Spinal cord (tissue), 9 donors: ENCODE measurements at regions not wholly inside any gene's neighbourhood (a gene's known extent, or its start where the extent isn't known, plus 50 kb on each side); places are given as distances from the start of the nearest gene placed in this dataset.

ENCODE experiments used
- DNase-seq, 6 donors: peaks; one replicate each; pipeline versions ENCODE4 v3.0.0 to v3.0.0-alpha.2; 2013 to 2015; ENCODE audit warnings: low spot score in 6 of 6, low read depth in 4 of 6
- H3K27ac ChIP-seq: one replicate; pipeline ENCODE4 v1.5.1; 2013; ENCODE audit warnings: low read depth, low read length, control low read depth
- H3K27me3 ChIP-seq: one replicate; pipeline ENCODE4 v1.6.1; 2013; ENCODE audit warnings: low read length; ENCODE audit not compliant: control insufficient read depth, insufficient read depth
- H3K36me3 ChIP-seq: one replicate; pipeline ENCODE4 v1.6.1; 2013; ENCODE audit warnings: low read length; ENCODE audit not compliant: control insufficient read depth, insufficient read depth
- H3K4me1 ChIP-seq: one replicate; pipeline ENCODE4 v1.6.1; 2013; ENCODE audit warnings: low read length; ENCODE audit not compliant: control insufficient read depth, insufficient read depth
- H3K4me3 ChIP-seq: one replicate; pipeline ENCODE4 v1.5.1; 2013; ENCODE audit warnings: low read depth, low read length, control low read depth
- H3K9me3 ChIP-seq: one replicate; pipeline ENCODE4 v1.6.1; 2013; ENCODE audit warnings: low read length; ENCODE audit not compliant: control insufficient read depth, insufficient read depth
- WGBS: methylation state at CpG from one replicate; pipeline ENCODE4 v1.1.5; 2013; ENCODE audit warnings: missing lambda C conversion rate; ENCODE audit not compliant: insufficient coverage; 5-methylcytosine and 5-hydroxymethylcytosine counted together
- donor health status: healthy.

DNA sequence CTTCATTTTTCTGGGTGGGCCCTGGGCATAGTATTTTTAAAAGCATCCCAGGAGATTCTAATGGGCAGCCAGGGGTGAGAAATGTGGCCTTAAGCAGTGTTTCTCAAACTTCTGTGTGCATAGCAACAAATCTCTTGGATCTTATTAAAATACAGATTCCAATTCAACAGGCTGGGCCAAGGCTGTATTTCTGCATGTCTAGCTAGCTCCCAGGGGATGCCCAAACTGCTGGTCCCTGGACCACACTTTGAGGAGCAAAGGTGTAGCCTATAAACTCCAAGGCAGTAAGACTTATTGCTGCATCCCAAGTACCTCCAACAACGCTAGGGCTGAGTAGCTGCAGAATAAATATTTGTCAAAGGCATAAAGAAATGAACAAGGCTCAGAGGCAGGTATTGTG lies 292.9 kb upstream of the ZMIZ1 start:
- WGBS: no CpG with 5 or more reads among the region's 1 CpG
- no peak overlapping the region for H3K27ac ChIP-seq

DNA sequence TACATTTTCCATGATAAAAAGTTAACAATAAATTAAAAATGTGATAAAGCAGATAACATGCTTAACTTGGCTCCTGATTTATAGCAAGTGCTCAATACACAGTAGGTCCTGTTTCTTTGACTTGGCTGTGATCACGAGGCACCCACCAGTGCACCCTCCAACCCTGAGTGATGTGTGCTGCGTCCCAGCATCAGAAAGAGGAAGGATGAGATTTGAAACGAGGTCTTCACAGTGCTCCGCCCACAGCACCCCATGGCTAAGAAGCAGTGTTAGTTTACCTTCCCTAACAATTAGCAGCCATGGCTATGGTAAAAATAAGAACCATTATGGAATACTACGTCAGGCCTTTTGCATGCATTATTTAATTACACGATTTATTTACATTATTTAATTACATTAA lies 292.0 kb upstream of the ZMIZ1 start:
- Histone ChIP-seq H3K9me3 (no peaks in the 10 kb centered on the region), H3K4me1 (peaks cover 55% of the 10 kb centered on the region), H3K36me3 (no peaks in the 10 kb centered on the region), H3K27ac (peak overlapping the region; percentile 89), H3K27me3 (no peaks in the 10 kb centered on the region), H3K4me3 (no peak overlapping the region)
- WGBS: no CpG with 5 or more reads among the region's 6 CpGs
- DNase-seq: no peak

More for the DNA sequence above, 292.9 kb upstream of the ZMIZ1 start:
- DNase-seq: no peak
- no peaks in the 10 kb centered on the region for H3K36me3 ChIP-seq
- no peaks in the 10 kb centered on the region for H3K27me3 ChIP-seq
- H3K4me3 ChIP-seq: no peak overlapping the region
- H3K9me3 ChIP-seq: no peaks in the 10 kb centered on the region
- H3K4me1 ChIP-seq: peaks cover 51% of the 10 kb centered on the region

DNA sequence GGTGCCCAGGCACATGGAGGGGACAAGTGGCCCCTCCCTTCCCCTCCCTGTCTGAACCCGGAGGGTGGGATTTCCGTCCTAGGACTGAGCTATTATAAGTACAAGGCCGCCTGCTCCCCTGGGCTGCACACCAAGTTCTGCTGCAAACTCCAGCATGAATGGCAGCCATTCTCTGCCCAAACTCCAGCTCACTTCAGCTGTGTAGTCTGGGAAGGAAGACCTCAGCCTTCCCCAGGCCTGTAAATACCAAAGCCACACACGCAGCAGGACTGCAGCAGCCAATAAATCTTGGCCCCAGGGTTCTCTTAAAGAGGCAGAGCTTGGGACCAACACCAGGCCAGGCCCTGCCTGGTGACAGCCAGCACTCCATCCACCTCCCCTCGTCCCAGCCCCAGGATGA lies 291.3 kb upstream of the ZMIZ1 start:
- peak in 4 of 6 donors; percentile 65 to 92 (median 80) for DNase-seq
- H3K27me3 ChIP-seq: no peaks in the 10 kb centered on the region
- peak overlapping the region; percentile 89 for H3K27ac ChIP-seq
- H3K4me1 ChIP-seq: peaks cover 49% of the 10 kb centered on the region
- WGBS: 11% methylated on average over 4 of the region's 5 CpGs
- H3K4me3 ChIP-seq: no peak overlapping the region
- no peaks in the 10 kb centered on the region for H3K9me3 ChIP-seq
- H3K36me3 ChIP-seq: no peaks in the 10 kb centered on the region

DNA sequence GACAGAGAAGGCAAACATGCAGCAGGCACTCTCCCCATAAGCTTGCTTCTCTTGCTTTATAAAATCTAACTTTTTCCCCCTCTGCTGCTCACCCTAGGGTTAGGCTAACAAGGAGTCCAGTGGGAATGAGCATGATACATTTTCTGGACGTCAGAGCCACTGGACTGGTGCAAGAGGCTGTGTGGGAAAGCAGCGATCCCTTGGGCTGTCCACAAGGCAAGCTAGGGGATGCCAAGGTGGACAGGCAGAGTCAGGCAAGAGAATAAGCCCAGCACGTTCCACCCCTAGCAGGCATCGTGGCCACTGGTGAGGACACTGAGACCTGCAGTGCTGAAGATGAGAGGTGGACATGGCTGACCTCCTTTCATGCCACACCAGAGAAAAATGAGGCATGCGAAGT lies 290.9 kb upstream of the ZMIZ1 start:
- peak overlapping the region; percentile 89 for H3K27ac ChIP-seq
- DNase-seq: no peak
- WGBS: 55% methylated on average over 4 of the region's 5 CpGs
- no peaks in the 10 kb centered on the region for H3K27me3 ChIP-seq
- no peaks in the 10 kb centered on the region for H3K9me3 ChIP-seq
- H3K36me3 ChIP-seq: no peaks in the 10 kb centered on the region
- no peak overlapping the region for H3K4me3 ChIP-seq
- H3K4me1 ChIP-seq: peaks cover 47% of the 10 kb centered on the region

DNA sequence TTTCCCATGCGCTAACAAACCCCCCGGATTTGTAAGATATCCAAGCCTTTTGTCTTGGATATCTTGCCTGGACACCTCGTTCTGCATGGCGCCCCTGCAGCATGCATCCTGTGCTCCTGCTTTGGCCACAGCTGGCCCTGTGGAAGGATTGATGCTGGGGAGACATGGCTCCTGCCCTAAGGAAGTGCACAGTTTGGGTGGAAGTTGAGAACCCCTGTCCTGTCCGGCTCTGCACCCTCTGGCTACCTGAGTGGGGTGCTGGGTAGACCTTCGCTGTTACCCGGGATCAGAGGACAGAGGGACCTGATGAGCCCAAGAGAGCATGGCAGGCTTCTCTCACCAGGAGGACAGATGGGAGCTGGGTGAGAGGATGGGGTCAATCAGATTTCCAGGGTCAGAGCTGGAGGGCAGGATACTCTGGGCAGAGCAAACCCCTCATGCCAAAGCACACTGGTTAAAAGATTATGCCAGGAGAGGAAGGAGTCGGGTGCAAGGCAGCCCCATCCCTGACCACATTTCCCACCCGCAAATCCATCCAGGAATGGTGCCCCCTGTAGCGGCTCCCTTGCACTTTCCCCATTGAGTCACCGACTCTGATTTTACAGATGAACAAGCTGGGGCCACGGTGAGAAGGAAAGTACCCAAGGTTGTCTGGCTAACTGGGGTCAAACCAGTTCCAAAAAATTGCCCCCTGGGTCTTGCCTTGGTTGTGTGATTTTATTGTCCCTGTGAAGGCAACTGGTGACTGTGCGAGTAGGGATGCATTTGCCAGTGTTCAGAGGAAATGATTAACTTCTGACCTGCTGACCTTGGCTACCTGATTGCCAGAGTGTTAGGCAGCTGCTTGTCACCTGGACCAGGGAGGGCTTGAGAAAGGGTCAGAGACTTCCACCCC lies 290.1 kb upstream of the ZMIZ1 start:
- Histone ChIP-seq H3K4me1 (peaks cover 50% of the 10 kb centered on the region), H3K4me3 (no peak overlapping the region), H3K9me3 (no peaks in the 10 kb centered on the region), H3K27me3 (no peaks in the 10 kb centered on the region), H3K36me3 (no peaks in the 10 kb centered on the region), H3K27ac (peak overlapping the region; percentile 89)
- no peak for DNase-seq
- WGBS: 85% methylated on average over 8 of the region's 13 CpGs

DNA sequence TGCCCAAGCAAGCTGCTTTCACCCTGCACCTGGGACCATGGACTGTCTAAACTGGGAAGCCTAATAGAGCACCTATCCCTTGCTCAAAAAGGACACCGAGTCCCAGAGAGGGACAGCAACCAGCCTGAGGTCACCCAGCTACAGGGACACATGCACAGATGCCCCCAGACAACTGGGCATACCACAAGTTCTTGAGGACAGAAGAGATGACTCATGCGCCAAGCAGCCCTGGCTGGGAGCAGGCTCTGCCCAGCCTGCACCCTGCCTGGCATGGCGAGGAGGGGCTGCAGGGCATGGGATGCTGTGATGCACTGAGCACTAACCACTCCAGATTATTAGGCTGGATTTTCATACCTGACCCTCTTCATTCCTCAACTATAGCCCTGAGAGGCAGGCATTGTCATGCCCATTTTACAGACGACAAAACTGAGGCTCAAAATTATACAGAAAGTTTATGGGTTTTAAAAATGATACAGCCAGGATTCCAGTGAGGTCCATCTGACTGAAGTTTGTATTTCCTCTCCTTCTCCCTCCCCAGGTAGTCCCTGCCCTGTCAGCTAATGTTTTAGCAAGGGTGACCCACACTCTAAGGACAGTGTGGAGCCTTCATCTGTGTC lies 289.3 kb upstream of the ZMIZ1 start:
- H3K27ac ChIP-seq: no peak overlapping the region
- H3K4me1 ChIP-seq: peaks cover 57% of the 10 kb centered on the region
- H3K4me3 ChIP-seq: no peak overlapping the region
- no peaks in the 10 kb centered on the region for H3K36me3 ChIP-seq
- no peak for DNase-seq
- H3K27me3 ChIP-seq: no peaks in the 10 kb centered on the region
- H3K9me3 ChIP-seq: no peaks in the 10 kb centered on the region
- 93% methylated on average over 1 of the region's 4 CpGs for WGBS

DNA sequence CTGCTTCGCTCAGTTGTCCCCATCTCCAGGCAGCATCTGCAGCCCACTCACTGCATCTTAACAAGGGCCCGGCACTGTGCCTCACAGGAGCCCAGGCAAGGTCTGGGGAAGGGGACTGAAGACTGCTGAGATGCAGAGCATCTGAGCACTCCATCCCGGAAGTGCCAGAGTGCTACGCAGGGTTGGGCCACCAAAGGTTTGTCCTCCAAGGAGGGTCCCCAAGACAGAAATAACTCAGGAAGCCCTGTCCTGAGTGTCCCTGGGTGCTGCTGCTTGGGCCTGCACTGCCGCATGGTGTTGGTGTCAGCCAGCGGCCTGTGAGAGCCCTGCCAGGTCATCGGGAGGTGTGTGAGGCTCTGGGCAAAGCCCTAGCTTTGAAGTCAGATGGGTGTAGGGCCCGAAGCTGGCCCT lies 288.2 kb upstream of the ZMIZ1 start:
- no peak for DNase-seq
- Histone ChIP-seq H3K9me3 (no peaks in the 10 kb centered on the region), H3K27ac (no peak overlapping the region), H3K4me3 (no peak overlapping the region), H3K27me3 (no peaks in the 10 kb centered on the region), H3K4me1 (peaks cover 50% of the 10 kb centered on the region), H3K36me3 (no peaks in the 10 kb centered on the region)
- 94% methylated on average over 6 of the region's 8 CpGs for WGBS

DNA sequence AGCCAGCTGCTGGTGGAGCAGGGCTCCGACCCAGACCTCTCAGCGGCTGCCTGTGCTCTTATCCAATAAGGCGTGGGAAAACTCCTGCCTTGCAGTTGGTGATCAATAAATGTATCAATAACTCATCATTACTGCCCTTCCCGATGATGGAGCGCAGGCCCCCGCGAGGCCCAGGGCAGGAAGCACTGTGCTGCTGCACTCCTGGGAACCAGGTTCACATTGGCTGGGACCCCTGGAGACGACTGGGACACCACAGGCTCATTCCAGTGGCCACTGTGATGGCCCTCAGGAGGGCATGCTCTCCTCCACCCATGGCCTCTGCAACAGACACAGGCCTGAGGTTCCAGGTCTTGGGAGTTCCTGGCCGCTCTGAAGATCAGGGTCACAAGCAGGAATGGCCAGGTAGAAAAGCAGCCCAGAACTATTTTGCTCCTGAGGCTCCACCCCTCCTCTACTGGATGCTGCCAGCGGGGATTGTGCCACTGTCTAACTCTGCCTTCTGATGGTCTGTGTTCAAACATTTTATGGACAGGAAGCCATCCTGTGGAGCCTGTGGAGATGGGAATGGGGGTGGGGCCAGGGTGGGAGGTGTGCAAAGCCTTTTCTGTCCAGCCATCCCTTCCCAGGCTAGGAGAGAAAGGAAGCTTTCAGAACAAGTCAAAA lies 287.4 kb upstream of the ZMIZ1 start:
- Histone ChIP-seq H3K4me1 (peaks cover 50% of the 10 kb centered on the region), H3K27me3 (no peaks in the 10 kb centered on the region), H3K36me3 (no peaks in the 10 kb centered on the region), H3K4me3 (no peak overlapping the region), H3K27ac (no peak overlapping the region), H3K9me3 (no peaks in the 10 kb centered on the region)
- no peak for DNase-seq
- WGBS: 88% methylated on average over 8 of the region's 10 CpGs

DNA sequence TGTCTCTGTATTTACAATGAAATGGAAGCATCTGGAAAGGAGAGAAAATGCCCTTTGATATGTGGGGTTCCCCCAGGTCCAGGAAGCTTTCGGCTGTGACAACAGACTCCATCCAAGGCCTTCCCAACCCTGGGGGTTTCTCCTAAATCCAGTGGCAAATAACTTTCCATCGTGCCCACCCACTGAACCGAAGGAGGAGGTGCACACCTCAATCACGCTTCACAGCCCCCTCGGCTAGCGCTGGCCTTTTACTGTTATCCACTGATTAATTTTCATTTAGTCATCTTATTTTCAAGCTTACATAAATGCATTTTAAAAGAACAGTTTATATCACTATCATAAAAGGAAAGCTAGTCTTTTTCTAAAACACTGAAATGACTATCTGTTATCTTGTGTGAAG lies 286.8 kb upstream of the ZMIZ1 start:
- Histone ChIP-seq H3K27me3 (no peaks in the 10 kb centered on the region), H3K36me3 (no peaks in the 10 kb centered on the region), H3K27ac (no peak overlapping the region), H3K4me1 (peaks cover 50% of the 10 kb centered on the region), H3K9me3 (no peaks in the 10 kb centered on the region), H3K4me3 (no peak overlapping the region)
- 95% methylated on average over 3 of the region's 6 CpGs for WGBS
- DNase-seq: no peak
